NT2/D1 (cell line): ENCODE measurements at regions not wholly inside any gene's neighbourhood (a gene's known extent, or its start where the extent isn't known, plus 50 kb on each side); places are given as distances from the start of the nearest gene placed in this dataset.

Experiments
- SUZ12 ChIP-seq: IDR thresholded peaks from 2 replicates; pipeline ENCODE4 v1.6.1; 2011; ENCODE audit not compliant: insufficient read length, insufficient read depth; ENCODE audit errors: extremely low read depth
- YY1 ChIP-seq: IDR thresholded peaks from 2 replicates; pipeline ENCODE4 v1.6.1; 2011; ENCODE audit not compliant: insufficient read length, insufficient read depth
- ZNF274 ChIP-seq: IDR thresholded peaks from 2 replicates; pipeline ENCODE4 v1.6.1; 2011; ENCODE audit warnings: mild to moderate bottlenecking, low read depth, low read length

DNA sequence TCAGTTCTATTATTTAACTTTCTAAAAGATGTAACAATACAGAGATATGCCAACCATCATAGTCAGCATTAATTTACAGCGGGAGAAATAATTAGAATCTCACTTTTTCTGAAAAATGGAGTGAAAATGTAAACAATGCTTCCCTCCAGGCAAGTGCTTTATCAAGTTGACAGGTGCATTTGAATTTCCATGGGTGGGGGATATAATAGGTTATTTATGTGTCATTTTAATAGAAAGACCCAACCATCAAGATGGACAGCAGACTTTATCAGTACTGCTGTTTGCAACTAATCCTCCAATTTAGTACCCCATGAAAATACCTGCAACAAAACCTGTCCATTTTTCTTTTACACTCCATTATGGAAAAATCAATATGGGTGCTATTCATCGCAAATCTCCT lies 780.1 kb downstream of the TFAP2A start:
- TF ChIP-seq SUZ12 = no peak
- TF ChIP-seq ZNF274 = no peak
- no peak for TF ChIP-seq YY1
